ENCODE measurements at regions not wholly inside any gene's neighbourhood (a gene's known extent, or its start where the extent isn't known, plus 50 kb on each side); places are given as distances from the start of the nearest gene placed in this dataset.

- no peak for DNase-seq
Measured at GRCh38 chr1:217193151-217193550, 437.7 kb downstream of the GPATCH2 start.

GRCh38 chr1:217191441-217191840 lies 439.4 kb downstream of the GPATCH2 start:
- no peak for DNase-seq

- no peak for DNase-seq
Measured at GRCh38 chr1:217190359-217190758, 440.5 kb downstream of the GPATCH2 start.

- no peak for DNase-seq
Measured at GRCh38 chr1:217189362-217189761, 441.5 kb downstream of the GPATCH2 start.

- no peak for DNase-seq
Measured at GRCh38 chr1:217188280-217189237, 442.3 kb downstream of the GPATCH2 start.

GRCh38 chr1:217186664-217187063 lies 444.2 kb downstream of the GPATCH2 start:
- no peak for DNase-seq

GRCh38 chr1:217184854-217185253 lies 446.0 kb downstream of the GPATCH2 start:
- DNase-seq = no peak

- no peak for DNase-seq
Measured at GRCh38 chr1:217182992-217183391, 447.9 kb downstream of the GPATCH2 start.

GRCh38 chr1:217181756-217182155 lies 449.1 kb downstream of the GPATCH2 start:
- DNase-seq = no peak

GRCh38 chr1:217181176-217181746 lies 449.6 kb downstream of the GPATCH2 start:
- no peak for DNase-seq

GRCh38 chr1:217180443-217180842 lies 450.4 kb downstream of the GPATCH2 start:
- no peak for DNase-seq

GRCh38 chr1:217164403-217164802 lies 441.2 kb upstream of the ESRRG start:
- DNase-seq = no peak

- no peak for DNase-seq
Measured at GRCh38 chr1:217153361-217153760, 430.1 kb upstream of the ESRRG start.

- no peak for DNase-seq
Measured at GRCh38 chr1:217150366-217150765, 427.1 kb upstream of the ESRRG start.

- DNase-seq = no peak
Measured at GRCh38 chr1:217149791-217150190, 426.6 kb upstream of the ESRRG start.

GRCh38 chr1:217141711-217142110 lies 418.5 kb upstream of the ESRRG start:
- no peak for DNase-seq

GRCh38 chr1:217140041-217140901 lies 417.0 kb upstream of the ESRRG start:
- no peak for DNase-seq

GRCh38 chr1:217139513-217139912 lies 416.3 kb upstream of the ESRRG start:
- DNase-seq = no peak

GRCh38 chr1:217138799-217139466 lies 415.7 kb upstream of the ESRRG start:
- DNase-seq = no peak

- DNase-seq = no peak
Measured at GRCh38 chr1:217138173-217138765, 415.0 kb upstream of the ESRRG start.

- DNase-seq = no peak
Measured at GRCh38 chr1:217137210-217137881, 414.1 kb upstream of the ESRRG start.

GRCh38 chr1:217136895-217137205 lies 413.6 kb upstream of the ESRRG start:
- no peak for DNase-seq
